ENCODE measurements at regions not wholly inside any gene's neighbourhood (a gene's known extent, or its start where the extent isn't known, plus 50 kb on each side); places are given as distances from the start of the nearest gene placed in this dataset.

DNA sequence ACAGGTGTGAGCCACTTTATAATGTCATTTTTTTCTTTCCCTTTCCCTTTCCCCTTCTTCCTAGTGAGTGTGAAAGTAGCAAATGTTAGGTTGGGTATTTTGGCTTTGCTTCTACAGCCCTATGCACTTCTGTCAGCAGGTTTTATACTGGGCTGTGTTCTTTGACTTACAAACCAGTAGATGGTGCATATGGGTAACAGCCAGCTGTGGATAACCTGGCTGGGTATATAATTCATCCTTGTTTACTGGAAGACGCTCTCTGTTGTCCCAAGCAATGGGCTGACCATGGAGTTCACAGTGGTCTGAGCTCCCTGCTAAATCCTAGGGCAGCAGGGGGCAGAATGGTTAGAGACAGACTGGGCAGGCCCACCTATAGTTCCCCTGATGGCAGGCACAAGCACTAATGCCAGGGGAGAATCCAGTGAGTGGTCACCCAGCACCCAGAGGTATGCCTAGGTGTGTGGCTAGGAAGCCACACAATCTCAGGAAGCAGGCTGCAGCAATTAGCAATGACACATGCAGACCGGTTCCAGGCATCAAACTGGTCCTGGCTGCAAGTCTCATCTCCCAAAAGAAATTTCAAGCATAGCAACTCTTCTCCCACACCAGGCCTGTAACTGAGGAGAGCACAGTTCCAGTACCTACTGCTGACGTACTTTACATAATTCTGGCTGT is 592.7 kb upstream of the MAN1A1 start:
- BruUV-seq (replicated peaks) = no TSS peak
- no peak for ATAC-seq
- Histone ChIP-seq H3K9ac (ENCODE audit: insufficient read depth in 1 of 2, low read depth in 2 of 2, low read length in 2 of 2) (no peak overlapping the region), H3K9me3 (replicated peaks; ENCODE audit: control insufficient read depth, insufficient read depth, low read depth, low read length) (no peaks in the 10 kb centered on the region), H3K4me3 (no peak overlapping the region), H3K4me2 (ENCODE audit: insufficient read depth, low read length) (no peak overlapping the region), H3K27ac (ENCODE audit: extremely low read depth, low read depth, low read length) (no peak overlapping the region), H4K20me1 (replicated peaks; ENCODE audit: control insufficient read depth, insufficient read depth, low read length) (no peaks in the 10 kb centered on the region), H3K79me2 (ENCODE audit: control insufficient read depth, insufficient read depth, low read length) (no peaks in the 10 kb centered on the region), H3K27me3 (ENCODE audit: control insufficient read depth in 2 of 2, insufficient read depth in 2 of 2, low read length in 2 of 2) (no peaks in the 10 kb centered on the region), H3K36me3 (ENCODE audit: control insufficient read depth, insufficient read depth, low read length) (no peaks in the 10 kb centered on the region), H2AFZ (ENCODE audit: low read depth, low read length) (no peak overlapping the region), H3K9me1 (ENCODE audit: control insufficient read depth, insufficient read depth, low read length) (no peaks in the 10 kb centered on the region), H3K4me1 (replicated peaks in 1 of 2; ENCODE audit: control insufficient read depth in 2 of 2, insufficient read depth in 2 of 2, low read length in 2 of 2) (no peaks in the 10 kb centered on the region)
- POLR2A ChIA-PET = no interaction called here
- no peak for FAIRE-seq
- WGBS (ENCODE audit: insufficient coverage, low coverage, missing lambda C conversion rate) = 0% methylated on average over 3 of the region's 3 CpGs
- TF ChIP-seq TCF7L2 (IDR thresholded peaks at IDR 0.05; ENCODE audit: low read depth, low read length) (no peak), POLR3A (IDR thresholded peaks at IDR 0.05; ENCODE audit: borderline replicate concordance, extremely low read depth, insufficient read depth, insufficient read length) (no peak), SAFB2 (IDR thresholded peaks at IDR 0.05; ENCODE audit: borderline replicate concordance, low read depth, low read length, severe bottlenecking) (no peak), NFATC3 (IDR thresholded peaks at IDR 0.05) (no peak), ZNF354B (CRISPR knock-in tag; IDR thresholded peaks at IDR 0.05) (no peak)
- intact Hi-C loops (cut with micrococcal nuclease) (no loop called here), in situ Hi-C loops (cut with MboI) (no loop called here)
- CTCF ChIA-PET (ENCODE audit: low intra/inter-chr PET ratio) = no interaction called here
- no peak for DNase-seq (ENCODE audit: extremely low read depth in 1 of 4, low spot score in 3 of 4)

DNA sequence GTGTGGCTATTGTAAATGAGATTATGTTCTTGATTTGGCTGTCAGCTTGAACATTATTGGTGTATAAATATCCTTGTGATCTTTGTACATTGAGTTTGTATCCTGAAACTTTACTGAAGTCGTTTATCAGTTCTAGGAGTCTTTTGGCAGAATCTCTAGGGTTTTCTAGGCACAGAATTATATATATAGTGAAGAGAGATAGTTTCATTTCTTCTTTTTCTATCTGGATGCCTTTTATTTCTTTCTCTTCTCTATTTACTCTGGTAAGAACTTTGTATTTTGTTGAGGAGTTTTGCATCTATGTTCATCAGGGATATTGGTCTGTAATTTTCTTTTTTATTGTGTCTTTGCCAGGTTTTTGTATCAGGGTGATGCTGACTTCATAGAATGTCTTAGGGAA is 589.2 kb upstream of the MAN1A1 start:
- in situ Hi-C loops (cut with MboI) = no loop called here
- Histone ChIP-seq H3K4me2 (ENCODE audit: insufficient read depth, low read length) (no peak overlapping the region), H4K20me1 (replicated peaks; ENCODE audit: control insufficient read depth, insufficient read depth, low read length) (no peaks in the 10 kb centered on the region), H3K27ac (ENCODE audit: extremely low read depth, low read depth, low read length) (no peak overlapping the region), H3K9ac (ENCODE audit: insufficient read depth in 1 of 2, low read depth in 2 of 2, low read length in 2 of 2) (no peak overlapping the region), H2AFZ (ENCODE audit: low read depth, low read length) (no peak overlapping the region), H3K4me3 (no peak overlapping the region), H3K9me1 (ENCODE audit: control insufficient read depth, insufficient read depth, low read length) (no peaks in the 10 kb centered on the region), H3K36me3 (ENCODE audit: control insufficient read depth, insufficient read depth, low read length) (no peaks in the 10 kb centered on the region), H3K27me3 (ENCODE audit: control insufficient read depth in 2 of 2, insufficient read depth in 2 of 2, low read length in 2 of 2) (no peaks in the 10 kb centered on the region), H3K79me2 (ENCODE audit: control insufficient read depth, insufficient read depth, low read length) (no peaks in the 10 kb centered on the region), H3K4me1 (replicated peaks in 1 of 2; ENCODE audit: control insufficient read depth in 2 of 2, insufficient read depth in 2 of 2, low read length in 2 of 2) (no peaks in the 10 kb centered on the region), H3K9me3 (replicated peaks; ENCODE audit: control insufficient read depth, insufficient read depth, low read depth, low read length) (no peaks in the 10 kb centered on the region)
- ChIA-PET CTCF (ENCODE audit: low intra/inter-chr PET ratio) (no interaction called here), POLR2A (no interaction called here)
- BruUV-seq (replicated peaks) = no TSS peak
- no peak for DNase-seq (ENCODE audit: extremely low read depth in 1 of 4, low spot score in 3 of 4)
- TF ChIP-seq HDAC2 (IDR thresholded peaks at IDR 0.05) (no peak), BACH1 (tag; IDR thresholded peaks at IDR 0.05) (no peak), ZC3H4 (CRISPR knock-in tag; IDR thresholded peaks at IDR 0.05; ENCODE audit: borderline replicate concordance) (no peak), SIN3B (IDR thresholded peaks at IDR 0.05; ENCODE audit: low read depth) (no peak), MAFG (tag; conservative IDR thresholded peaks at IDR 0.05) (no peak), ZNF282 (CRISPR knock-in tag; IDR thresholded peaks at IDR 0.05) (no peak)
- TF ChIP-seq, protein P1, sequence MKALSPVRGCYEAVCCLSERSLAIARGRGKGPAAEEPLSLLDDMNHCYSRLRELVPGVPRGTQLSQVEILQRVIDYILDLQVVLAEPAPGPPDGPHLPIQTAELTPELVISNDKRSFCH (CRISPR knock-in tag; IDR thresholded peaks at IDR 0.05) = no peak
- TF ChIP-seq, protein P1 (tag; IDR thresholded peaks at IDR 0.05) = no peak
- TF ChIP-seq, protein P2, sequence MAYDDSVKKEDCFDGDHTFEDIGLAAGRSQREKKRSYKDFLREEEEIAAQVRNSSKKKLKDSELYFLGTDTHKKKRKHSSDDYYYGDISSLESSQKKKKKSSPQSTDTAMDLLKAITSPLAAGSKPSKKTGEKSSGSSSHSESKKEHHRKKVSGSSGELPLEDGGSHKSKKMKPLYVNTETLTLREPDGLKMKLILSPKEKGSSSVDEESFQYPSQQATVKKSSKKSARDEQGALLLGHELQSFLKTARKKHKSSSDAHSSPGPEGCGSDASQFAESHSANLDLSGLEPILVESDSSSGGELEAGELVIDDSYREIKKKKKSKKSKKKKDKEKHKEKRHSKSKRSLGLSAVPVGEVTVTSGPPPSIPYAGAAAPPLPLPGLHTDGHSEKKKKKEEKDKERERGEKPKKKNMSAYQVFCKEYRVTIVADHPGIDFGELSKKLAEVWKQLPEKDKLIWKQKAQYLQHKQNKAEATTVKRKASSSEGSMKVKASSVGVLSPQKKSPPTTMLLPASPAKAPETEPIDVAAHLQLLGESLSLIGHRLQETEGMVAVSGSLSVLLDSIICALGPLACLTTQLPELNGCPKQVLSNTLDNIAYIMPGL (CRISPR knock-in tag; IDR thresholded peaks at IDR 0.05) = no peak
- FAIRE-seq = no peak
- intact Hi-C loops (cut with micrococcal nuclease) = no loop called here
- ATAC-seq = no peak
- 0% methylated on average over 1 of the region's 1 CpG for WGBS (ENCODE audit: insufficient coverage, low coverage, missing lambda C conversion rate)
